Neural progenitor cell (in vitro differentiated cells): ENCODE measurements at regions not wholly inside any gene's neighbourhood (a gene's known extent, or its start where the extent isn't known, plus 50 kb on each side); places are given as distances from the start of the nearest gene placed in this dataset.

ENCODE experiments used
- DNase-seq: peaks from one replicate; pipeline ENCODE4 v3.0.0-alpha.2; 2016; ENCODE audit warnings: low spot score
- H2AFZ ChIP-seq: fragments of 200-600 bp; sonication (generic); replicated peaks from 2 replicates; pipeline ENCODE4 v1.6.1; 2016; ENCODE audit warnings: antibody characterized with exemption
- H3F3A ChIP-seq: fragments of 200-600 bp; sonication (generic); 2 replicates; pipeline ENCODE4 v1.6.1; 2016; ENCODE audit warnings: antibody characterized with exemption, low read depth
- H3K27ac ChIP-seq: fragments of 200-600 bp; sonication (generic); 2 replicates; pipeline ENCODE4 v1.5.1; 2016; ENCODE audit warnings: mild to moderate bottlenecking
- H3K27me3 ChIP-seq: fragments of 200-600 bp; sonication (generic); 2 replicates; pipeline ENCODE4 v1.6.1; 2016; ENCODE audit warnings: mild to moderate bottlenecking, moderate library complexity
- H3K36me3 ChIP-seq: fragments of 200-600 bp; sonication (generic); 2 replicates; pipeline ENCODE4 v1.5.1; 2016
- H3K4me1 ChIP-seq: fragments of 200-600 bp; sonication (generic); 2 replicates; pipeline ENCODE4 v1.6.1; 2016; ENCODE audit warnings: mixed run types
- H3K4me2 ChIP-seq: fragments of 200-600 bp; sonication (generic); 2 replicates; pipeline ENCODE4 v1.6.1; 2016
- H3K4me3 ChIP-seq: fragments of 200-600 bp; sonication (generic); 2 replicates; pipeline ENCODE4 v1.5.1; 2016
- H3K79me2 ChIP-seq: fragments of 200-600 bp; sonication (generic); 2 replicates; pipeline ENCODE4 v1.6.1; 2016; ENCODE audit warnings: low read depth
- H3K9ac ChIP-seq: fragments of 200-600 bp; sonication (generic); 2 replicates; pipeline ENCODE4 v1.6.1; 2016
- H3K9me3 ChIP-seq: fragments of 200-600 bp; sonication (generic); 2 replicates; pipeline ENCODE4 v1.5.1; 2016; ENCODE audit warnings: low read depth
- H4K20me1 ChIP-seq: fragments of 200-600 bp; sonication (generic); 2 replicates; pipeline ENCODE4 v1.6.1; 2016; ENCODE audit warnings: low read depth
- H3K27ac Mint-ChIP-seq: 3 replicates; pipeline ENCODE4 v1.8.0; 2021; ENCODE audit warnings: mixed read lengths
- H3K27me3 Mint-ChIP-seq: 2 replicates; pipeline ENCODE4 v1.8.0; 2022; ENCODE audit warnings: low read depth, mild to moderate bottlenecking, inconsistent platforms, moderate library complexity, mixed read lengths; ENCODE audit not compliant: insufficient read depth
- H3K36me3 Mint-ChIP-seq: 3 replicates; pipeline ENCODE4 v1.8.0; 2021; ENCODE audit warnings: mixed read lengths
- H3K4me1 Mint-ChIP-seq: 3 replicates; pipeline ENCODE4 v1.8.0; 2021; ENCODE audit warnings: mixed read lengths
- H3K4me3 Mint-ChIP-seq: 3 replicates; pipeline ENCODE4 v1.8.0; 2021; ENCODE audit warnings: mild to moderate bottlenecking, moderate library complexity, mixed read lengths
- H3K9me3 Mint-ChIP-seq: 3 replicates; pipeline ENCODE4 v1.8.0; 2020; ENCODE audit warnings: mixed read lengths
- EZH2 ChIP-seq: fragments of 200-600 bp; sonication (generic); IDR thresholded peaks from 2 replicates; pipeline ENCODE4 v1.6.1; 2017; ENCODE audit warnings: antibody characterized with exemption, mild to moderate bottlenecking, moderate library complexity

DNA sequence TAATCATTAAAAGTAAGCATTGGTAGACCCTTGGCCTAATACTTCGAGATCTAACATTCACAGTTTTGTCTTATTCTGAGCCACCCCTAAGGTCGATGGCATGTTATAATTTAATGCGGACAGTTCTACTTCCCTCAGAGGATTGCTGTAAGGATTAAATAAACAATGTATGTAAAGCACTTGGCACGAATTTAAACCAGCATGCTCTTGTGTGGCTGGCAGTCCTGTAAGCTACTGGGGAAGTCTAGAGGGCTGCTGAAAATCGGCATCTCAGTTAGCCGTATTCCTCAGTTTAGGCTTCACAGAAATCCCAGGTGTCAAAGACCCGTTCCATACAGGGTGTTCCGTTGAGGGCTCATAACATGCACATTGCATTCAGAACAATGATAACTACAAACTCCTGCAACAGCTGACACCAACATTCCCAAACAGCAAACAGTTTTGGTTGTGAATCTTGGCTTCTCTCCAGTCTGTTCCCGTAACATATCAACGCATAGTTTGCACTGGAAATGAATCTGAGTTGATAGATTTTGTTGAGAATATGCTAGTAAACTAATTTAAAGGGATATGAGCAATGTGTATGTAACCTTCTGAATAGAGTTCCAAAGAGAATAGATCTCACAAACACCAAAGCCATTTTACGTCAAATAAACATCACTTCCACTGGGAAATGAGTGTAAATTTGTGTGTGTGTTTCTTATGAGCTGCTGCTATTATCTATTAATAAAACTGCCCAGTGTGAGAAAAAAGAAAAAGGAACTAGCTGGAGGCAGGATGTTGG is 52.2 kb upstream of the ACKR3 start:
- no peak overlapping the region for H2AFZ ChIP-seq
- no peak overlapping the region for H3K27ac ChIP-seq
- Mint-ChIP-seq H3K36me3 (no peaks in the 10 kb centered on the region), H3K27ac (no peak overlapping the region), H3K27me3 (no peaks in the 10 kb centered on the region), H3K4me1 (no peaks in the 10 kb centered on the region), H3K4me3 (no peak overlapping the region), H3K9me3 (no peaks in the 10 kb centered on the region)
- no peaks in the 10 kb centered on the region for H3K36me3 ChIP-seq
- H3K4me3 ChIP-seq, result no peak overlapping the region
- no peaks in the 10 kb centered on the region for H4K20me1 ChIP-seq
- H3K9ac ChIP-seq, result no peak overlapping the region
- no peaks in the 10 kb centered on the region for H3K79me2 ChIP-seq
- H3K4me2 ChIP-seq, result no peak overlapping the region
- no peaks in the 10 kb centered on the region for H3K9me3 ChIP-seq
- H3F3A ChIP-seq, result no peaks in the 10 kb centered on the region
- no peak for DNase-seq
- H3K27me3 ChIP-seq, result no peaks in the 10 kb centered on the region
- no peaks in the 10 kb centered on the region for H3K4me1 ChIP-seq
- TF ChIP-seq EZH2, result no peak
